HepG2 (cell line): ENCODE measurements at regions not wholly inside any gene's neighbourhood (a gene's known extent, or its start where the extent isn't known, plus 50 kb on each side); places are given as distances from the start of the nearest gene placed in this dataset.

Experiments
- CREB1 ChIP-seq, 2 experiments: fragments of 450-650 bp in 1 of 2; IDR thresholded peaks; 2 replicates each; pipeline ENCODE4 v1.6.1; 2016 to 2017; ENCODE audit warnings: control low read depth in 1 of 2, mild to moderate bottlenecking in 1 of 2, missing compliant biosample characterization in 1 of 2, missing genetic modification characterization in 1 of 2
- ETV5 ChIP-seq: IDR thresholded peaks from 2 replicates; pipeline ENCODE4 v1.6.1; 2018; ENCODE audit warnings: missing biosample characterization, missing genetic modification reagents, inconsistent platforms, borderline replicate concordance
- FOSL1 ChIP-seq: sonication (generic); formaldehyde crosslinking; IDR thresholded peaks from 2 replicates; pipeline ENCODE4 v1.9.0; 2021; ENCODE audit warnings: missing genetic modification reagents, borderline replicate concordance
- GATAD2A ChIP-seq: IDR thresholded peaks from 2 replicates; pipeline ENCODE4 v1.6.1; 2016
- HNF4A ChIP-seq: sonication (generic); formaldehyde crosslinking; IDR thresholded peaks from 2 replicates; pipeline ENCODE4 v1.4.0; 2020; ENCODE audit warnings: missing genetic modification reagents
- KDM4B ChIP-seq: sonication (generic); formaldehyde crosslinking; IDR thresholded peaks from 2 replicates; pipeline ENCODE4 v1.4.0; 2020; ENCODE audit warnings: missing genetic modification reagents
- KLF11 ChIP-seq: IDR thresholded peaks from 2 replicates; pipeline ENCODE4 v1.6.1; 2016; ENCODE audit warnings: missing compliant biosample characterization
- RFX5 ChIP-seq: IDR thresholded peaks from 2 replicates; pipeline ENCODE4 v1.6.1; 2011; ENCODE audit warnings: low read depth, low read length, improper control_type of control experiment
- TAF1 ChIP-seq: sonication (generic); formaldehyde crosslinking; IDR thresholded peaks from 2 replicates; pipeline ENCODE4 v1.4.0; 2020; ENCODE audit warnings: missing genetic modification reagents
- ZMAT3 ChIP-seq: sonication (generic); formaldehyde crosslinking; conservative IDR thresholded peaks from 2 replicates; pipeline ENCODE4 v1.7.0; 2021; ENCODE audit warnings: missing genetic modification reagents
- ZNF12 ChIP-seq: sonication (generic); formaldehyde crosslinking; IDR thresholded peaks from 2 replicates; pipeline ENCODE4 v1.5.0; 2020; ENCODE audit warnings: missing genetic modification reagents
- ZNF589 ChIP-seq: sonication (generic); formaldehyde crosslinking; conservative IDR thresholded peaks from 2 replicates; pipeline ENCODE4 v1.8.0; 2022; ENCODE audit warnings: mild to moderate bottlenecking, moderate library complexity, missing genetic modification reagents
- ZNF792 ChIP-seq: IDR thresholded peaks from 2 replicates; pipeline ENCODE4 v1.6.1; 2016
- TF ChIP-seq, protein P1 (sequence below), 2 experiments: IDR thresholded peaks; 2 replicates each; pipeline ENCODE4 v1.6.1; 2011 to 2012; ENCODE audit warnings: low read length in 2 of 2, borderline replicate concordance in 1 of 2, low read depth in 1 of 2, mild to moderate bottlenecking in 1 of 2, moderate library complexity in 1 of 2

DNA sequence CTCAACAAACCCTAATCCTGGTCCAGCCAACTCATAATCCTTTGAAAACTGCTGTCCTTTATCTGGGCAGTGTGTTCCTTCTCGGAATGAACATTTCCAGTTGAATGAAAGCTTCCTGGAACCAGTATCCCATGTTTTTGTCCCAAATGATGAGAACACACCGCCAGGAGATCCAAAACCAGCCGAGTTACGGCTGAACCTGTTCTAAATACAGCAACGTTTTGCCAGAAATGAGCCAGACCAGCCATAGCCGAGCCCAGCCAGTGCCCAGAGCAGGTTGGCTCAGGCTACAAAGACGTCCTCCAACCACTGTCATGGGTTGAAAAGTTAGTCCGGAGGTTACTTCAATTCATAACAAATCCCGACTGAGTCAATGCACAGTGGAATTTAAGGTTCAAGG lies 67.6 kb upstream of the FOXF1 start:
- TF ChIP-seq RFX5 = no peak
- TF ChIP-seq KLF11 (CRISPR knock-in tag) = no peak
- TF ChIP-seq CREB1 (IDR thresholded peaks at IDR 0.05) = no peak
- TF ChIP-seq CREB1 (CRISPR knock-in tag; IDR thresholded peaks at IDR 0.05) = no peak
- TF ChIP-seq GATAD2A = no peak
- TF ChIP-seq ZNF12 (CRISPR knock-in tag) = no peak
- no peak for TF ChIP-seq TAF1 (CRISPR knock-in tag)
- no peak for TF ChIP-seq FOSL1 (CRISPR knock-in tag)
- no peak for TF ChIP-seq ETV5 (CRISPR knock-in tag)
- TF ChIP-seq, protein P1, sequence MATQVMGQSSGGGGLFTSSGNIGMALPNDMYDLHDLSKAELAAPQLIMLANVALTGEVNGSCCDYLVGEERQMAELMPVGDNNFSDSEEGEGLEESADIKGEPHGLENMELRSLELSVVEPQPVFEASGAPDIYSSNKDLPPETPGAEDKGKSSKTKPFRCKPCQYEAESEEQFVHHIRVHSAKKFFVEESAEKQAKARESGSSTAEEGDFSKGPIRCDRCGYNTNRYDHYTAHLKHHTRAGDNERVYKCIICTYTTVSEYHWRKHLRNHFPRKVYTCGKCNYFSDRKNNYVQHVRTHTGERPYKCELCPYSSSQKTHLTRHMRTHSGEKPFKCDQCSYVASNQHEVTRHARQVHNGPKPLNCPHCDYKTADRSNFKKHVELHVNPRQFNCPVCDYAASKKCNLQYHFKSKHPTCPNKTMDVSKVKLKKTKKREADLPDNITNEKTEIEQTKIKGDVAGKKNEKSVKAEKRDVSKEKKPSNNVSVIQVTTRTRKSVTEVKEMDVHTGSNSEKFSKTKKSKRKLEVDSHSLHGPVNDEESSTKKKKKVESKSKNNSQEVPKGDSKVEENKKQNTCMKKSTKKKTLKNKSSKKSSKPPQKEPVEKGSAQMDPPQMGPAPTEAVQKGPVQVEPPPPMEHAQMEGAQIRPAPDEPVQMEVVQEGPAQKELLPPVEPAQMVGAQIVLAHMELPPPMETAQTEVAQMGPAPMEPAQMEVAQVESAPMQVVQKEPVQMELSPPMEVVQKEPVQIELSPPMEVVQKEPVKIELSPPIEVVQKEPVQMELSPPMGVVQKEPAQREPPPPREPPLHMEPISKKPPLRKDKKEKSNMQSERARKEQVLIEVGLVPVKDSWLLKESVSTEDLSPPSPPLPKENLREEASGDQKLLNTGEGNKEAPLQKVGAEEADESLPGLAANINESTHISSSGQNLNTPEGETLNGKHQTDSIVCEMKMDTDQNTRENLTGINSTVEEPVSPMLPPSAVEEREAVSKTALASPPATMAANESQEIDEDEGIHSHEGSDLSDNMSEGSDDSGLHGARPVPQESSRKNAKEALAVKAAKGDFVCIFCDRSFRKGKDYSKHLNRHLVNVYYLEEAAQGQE (IDR thresholded peaks at IDR 0.05; ENCODE audit: borderline replicate concordance in 1 of 2, low read depth in 1 of 2, low read length in 2 of 2) = no peak
- TF ChIP-seq ZNF589 = no peak
- no peak for TF ChIP-seq KDM4B (CRISPR knock-in tag)
- no peak for TF ChIP-seq ZMAT3
- TF ChIP-seq ZNF792 (CRISPR knock-in tag) = no peak
- TF ChIP-seq HNF4A (CRISPR knock-in tag) = no peak
